Astrocyte of the spinal cord (primary cell): ENCODE measurements at regions not wholly inside any gene's neighbourhood (a gene's known extent, or its start where the extent isn't known, plus 50 kb on each side); places are given as distances from the start of the nearest gene placed in this dataset.

Source experiments
- DNase-seq: peaks from one replicate; pipeline ENCODE4 v3.0.0; 2011; ENCODE audit warnings: low read depth, low spot score
- H3K4me3 ChIP-seq: 2 replicates; pipeline ENCODE4 v1.5.1; 2011; ENCODE audit warnings: low read depth, mild to moderate bottlenecking, low read length, moderate library complexity
- CTCF ChIP-seq: IDR thresholded peaks from 2 replicates; pipeline ENCODE4 v1.5.1; 2012; ENCODE audit warnings: low read depth, mild to moderate bottlenecking, low read length, inconsistent platforms
- in situ Hi-C: cut with HindIII; loops from 2 replicates; pipeline ENCODE4 v1.10.0; 2017; ENCODE audit warnings: low sequenced_read_pairs

GRCh38 chr14:104358528-104359300, 220.3 kb downstream of the KIF26A start:
- in situ Hi-C loops, result no loop called here
- no peak for TF ChIP-seq CTCF
- no peak overlapping the region for H3K4me3 ChIP-seq
- DNase-seq, result no peak

GRCh38 chr14:104359301-104359968, 220.1 kb upstream of the C14orf180 start:
- DNase-seq, result no peak

GRCh38 chr14:104359969-104360442, 219.6 kb upstream of the C14orf180 start:
- in situ Hi-C loops, result no loop called here
- no peak for DNase-seq
- TF ChIP-seq CTCF, result no peak

More at GRCh38 chr14:104359301-104359968, 220.1 kb upstream of the C14orf180 start:
- H3K4me3 ChIP-seq, result no peak overlapping the region
- in situ Hi-C loops, result no loop called here
- no peak for TF ChIP-seq CTCF

GRCh38 chr14:104360501-104360900, 219.1 kb upstream of the C14orf180 start:
- no peak for TF ChIP-seq CTCF
- no peak for DNase-seq
- in situ Hi-C loops, result no loop called here
- H3K4me3 ChIP-seq, result no peak overlapping the region

More at GRCh38 chr14:104359969-104360442, 219.6 kb upstream of the C14orf180 start:
- H3K4me3 ChIP-seq, result no peak overlapping the region

GRCh38 chr14:104361101-104361591, 218.4 kb upstream of the C14orf180 start:
- no peak for TF ChIP-seq CTCF
- no peak for DNase-seq
- in situ Hi-C loops, result no loop called here
- H3K4me3 ChIP-seq, result no peak overlapping the region

- DNase-seq, result no peak
- H3K4me3 ChIP-seq, result no peak overlapping the region
- TF ChIP-seq CTCF, result no peak
- in situ Hi-C loops, result no loop called here
These were observed 217.5 kb upstream of the C14orf180 start for GRCh38 chr14:104361921-104362681.
